ENCODE measurements at regions not wholly inside any gene's neighbourhood (a gene's known extent, or its start where the extent isn't known, plus 50 kb on each side); places are given as distances from the start of the nearest gene placed in this dataset.

- no peak for DNase-seq
These were observed 126.1 kb upstream of the FUT8 start for GRCh38 chr14:65286443-65286842.

- DNase-seq, result no peak
These were observed 125.0 kb upstream of the FUT8 start for GRCh38 chr14:65287264-65288131.

GRCh38 chr14:65290830-65291229, 121.7 kb upstream of the FUT8 start:
- no peak for DNase-seq

- no peak for DNase-seq
These were observed 121.0 kb upstream of the FUT8 start for GRCh38 chr14:65291531-65291930.

GRCh38 chr14:65294816-65295215, 117.7 kb upstream of the FUT8 start:
- no peak for DNase-seq

- no peak for DNase-seq
These were observed 116.1 kb upstream of the FUT8 start for GRCh38 chr14:65296402-65296801.

GRCh38 chr14:65296876-65297275, 115.7 kb upstream of the FUT8 start:
- DNase-seq, result no peak

- no peak for DNase-seq
These were observed 114.8 kb upstream of the FUT8 start for GRCh38 chr14:65297744-65298143.

GRCh38 chr14:65299826-65300225, 112.7 kb upstream of the FUT8 start:
- DNase-seq, result no peak

GRCh38 chr14:65301862-65302539, 110.5 kb upstream of the FUT8 start:
- no peak for DNase-seq

- peak; percentile 66 for DNase-seq
These were observed 109.8 kb upstream of the FUT8 start for GRCh38 chr14:65302571-65303189.

GRCh38 chr14:65303190-65303898, 109.2 kb upstream of the FUT8 start:
- no peak for DNase-seq

GRCh38 chr14:65303899-65304222, 108.7 kb upstream of the FUT8 start:
- no peak for DNase-seq

- no peak for DNase-seq
These were observed 108.3 kb upstream of the FUT8 start for GRCh38 chr14:65304239-65304638.

GRCh38 chr14:65304963-65305362, 107.6 kb upstream of the FUT8 start:
- no peak for DNase-seq

- DNase-seq, result no peak
These were observed 104.0 kb upstream of the FUT8 start for GRCh38 chr14:65308536-65308935.

GRCh38 chr14:65310568-65310967, 102.0 kb upstream of the FUT8 start:
- no peak for DNase-seq

- no peak for DNase-seq
These were observed 99.7 kb upstream of the FUT8 start for GRCh38 chr14:65312859-65313258.

GRCh38 chr14:65318636-65319506, 93.7 kb upstream of the FUT8 start:
- DNase-seq, result no peak

GRCh38 chr14:65320661-65321308, 91.7 kb upstream of the FUT8 start:
- no peak for DNase-seq

GRCh38 chr14:65321370-65321875, 91.1 kb upstream of the FUT8 start:
- DNase-seq, result no peak

GRCh38 chr14:65329481-65329880, 83.0 kb upstream of the FUT8 start:
- no peak for DNase-seq
